T-cell (primary cell): ENCODE measurements at regions not wholly inside any gene's neighbourhood (a gene's known extent, or its start where the extent isn't known, plus 50 kb on each side); places are given as distances from the start of the nearest gene placed in this dataset.
"Not testable (repeated sequence)": the region's sequence is repeated elsewhere in the genome, so short reads cannot be mapped to it uniquely, and the experiment has no call there.

ENCODE experiments used
- ATAC-seq, 4 experiments: fragments of 200-7000 bp in 3 of 4; fragments of 150-1000 bp in 1 of 4; cut with Tn5 transposase; replicated peaks in 1 of 4; 1 replicate in 3 of 4; 2 replicates in 1 of 4; pipeline ENCODE4 v1.10.0; 2021; ENCODE audit warnings: moderate library complexity in 3 of 4, mild to moderate bottlenecking in 2 of 4, moderate number of reproducible peaks in 1 of 4
- CTCF ChIA-PET, 2 donors: fragments of 300-600 bp; sonication (Branson Sonifier 250); formaldehyde crosslinking; loops; one replicate each; lab custom pipeline; 2022; ENCODE audit warnings: antibody characterized with exemption in 2 of 2; lab: Charles Lee
- POLR2A ChIA-PET, 2 donors: fragments of 300-600 bp; sonication (Branson Sonifier 250); formaldehyde crosslinking; loops; one replicate each; lab custom pipeline; 2022; ENCODE audit warnings: antibody characterized with exemption in 2 of 2; lab: Charles Lee
- DNase-seq, 35 experiments: peaks; one replicate each; pipeline versions ENCODE4 v3.0.0 to v3.0.0-alpha.2; 2013 to 2023
- H3K27ac ChIP-seq: one replicate; pipeline ENCODE4 v1.5.1; 2013; ENCODE audit warnings: low read length
- H3K27me3 ChIP-seq, 2 experiments: replicated peaks in 1 of 2; 1 replicate in 1 of 2; 2 replicates in 1 of 2; pipeline versions ENCODE4 v1.6.1 to v1.7.0; 2013; ENCODE audit warnings: low read length in 1 of 2, mixed read lengths in 1 of 2; ENCODE audit not compliant: control insufficient read depth in 2 of 2, insufficient read depth in 2 of 2; ENCODE audit errors: extremely low read depth in 1 of 2
- H3K36me3 ChIP-seq, 2 donors: 1 replicate in 1 of 2; 2 replicates in 1 of 2; pipeline versions ENCODE4 v1.6.1 to v1.7.0; 2013; ENCODE audit warnings: low read length in 1 of 2; ENCODE audit not compliant: control insufficient read depth in 2 of 2, insufficient read depth in 1 of 2; ENCODE audit errors: extremely low read depth in 1 of 2
- H3K4me1 ChIP-seq, 2 experiments: 1 replicate in 1 of 2; 2 replicates in 1 of 2; pipeline versions ENCODE4 v1.6.1 to v1.7.0; 2013; ENCODE audit warnings: low read length in 2 of 2, mixed read lengths in 1 of 2; ENCODE audit not compliant: insufficient read depth in 2 of 2, control insufficient read depth in 1 of 2; ENCODE audit errors: extremely low read depth in 1 of 2
- H3K4me3 ChIP-seq, 2 donors: 1 replicate in 1 of 2; 2 replicates in 1 of 2; pipeline versions ENCODE4 v1.5.1 to v1.7.0; 2013; ENCODE audit warnings: mild to moderate bottlenecking in 2 of 2, low read length in 1 of 2, moderate library complexity in 1 of 2; ENCODE audit not compliant: control insufficient read depth in 1 of 2; ENCODE audit errors: extremely low read depth in 1 of 2
- H3K9me3 ChIP-seq: 2 replicates; pipeline ENCODE4 v1.7.0; 2013
- H3K27ac Mint-ChIP-seq, 2 donors: one replicate each; pipeline ENCODE4 v1.8.0; 2020 to 2021; ENCODE audit warnings: mild to moderate bottlenecking in 2 of 2, mixed read lengths in 2 of 2
- H3K27me3 Mint-ChIP-seq, 2 donors: one replicate each; pipeline ENCODE4 v1.8.0; 2021 to 2022; ENCODE audit warnings: mixed read lengths in 2 of 2
- H3K36me3 Mint-ChIP-seq: one replicate; pipeline ENCODE4 v1.8.0; 2021; ENCODE audit warnings: mixed read lengths
- H3K4me1 Mint-ChIP-seq, 3 donors: one replicate each; pipeline ENCODE4 v1.8.0; 2020 to 2022; ENCODE audit warnings: mixed read lengths in 3 of 3, mild to moderate bottlenecking in 1 of 3
- H3K4me3 Mint-ChIP-seq, 3 donors: one replicate each; pipeline ENCODE4 v1.8.0; 2020 to 2022; ENCODE audit warnings: mild to moderate bottlenecking in 3 of 3, mixed read lengths in 3 of 3, moderate library complexity in 3 of 3
- H3K9me3 Mint-ChIP-seq, 3 donors: one replicate each; pipeline ENCODE4 v1.8.0; 2020 to 2022; ENCODE audit warnings: mixed read lengths in 3 of 3
- WGBS: methylation state at CpG from one replicate; pipeline ENCODE4 v1.1.5; 2013; ENCODE audit warnings: missing lambda C conversion rate; ENCODE audit not compliant: insufficient coverage; 5-methylcytosine and 5-hydroxymethylcytosine counted together

- ChIA-PET CTCF (no interaction called here), POLR2A (no interaction called here)
- Histone ChIP-seq H3K27ac (no peak overlapping the region), H3K27me3 (no peaks in the 10 kb centered on the region), H3K36me3 (peaks cover 0 to 4% of the 10 kb centered on the region in 2 donors), H3K4me1 (no peaks in the 10 kb centered on the region), H3K4me3 (no peak overlapping the region), H3K9me3 (no peaks in the 10 kb centered on the region)
- WGBS: 89% methylated on average over 13 of the region's 15 CpGs
- ATAC-seq (no peak), DNase-seq (no peak)
- Mint-ChIP-seq H3K4me3 (no peak overlapping the region), H3K27ac (no peak overlapping the region), H3K36me3 (peaks cover 37% of the 10 kb centered on the region), H3K4me1 (no peaks in the 10 kb centered on the region), H3K27me3 (no peaks in the 10 kb centered on the region), H3K9me3 (no peaks in the 10 kb centered on the region)
Observed at GRCh38 chr16:27628241-27628942, 78.4 kb downstream of the KATNIP start.

GRCh38 chr16:27628943-27629462 is 79.1 kb downstream of the KATNIP start:
- POLR2A ChIA-PET, H3K4me1 ChIP-seq, ATAC-seq, H3K27me3 ChIP-seq, H3K9me3 ChIP-seq, H3K9me3 Mint-ChIP-seq, H3K4me3 ChIP-seq, H3K27me3 Mint-ChIP-seq, H3K27ac ChIP-seq, DNase-seq, H3K4me3 Mint-ChIP-seq, H3K36me3 ChIP-seq, H3K27ac Mint-ChIP-seq, H3K4me1 Mint-ChIP-seq: not testable (repeated sequence)
- H3K36me3 Mint-ChIP-seq: peaks cover 36% of the 10 kb centered on the region
- CTCF ChIA-PET: interaction anchor here in 1 of 2 donors (0.7 kb wide), 1 partner anchor 107 kb away, joined by 4 read pairs; no protein-coding TSS in a partner anchor
- WGBS: 100% methylated on average over 2 of the region's 8 CpGs

- H3K4me3 ChIP-seq: no peak overlapping the region
- Mint-ChIP-seq H3K9me3 (no peaks in the 10 kb centered on the region), H3K36me3 (peaks cover 47% of the 10 kb centered on the region), H3K27me3 (no peaks in the 10 kb centered on the region), H3K4me1 (no peaks in the 10 kb centered on the region), H3K27ac (no peak overlapping the region), H3K4me3 (no peak overlapping the region)
- no peaks in the 10 kb centered on the region for H3K4me1 ChIP-seq
- ChIA-PET POLR2A (no interaction called here), CTCF (no interaction called here)
- WGBS: 93% methylated on average over 5 of the region's 10 CpGs
- no peaks in the 10 kb centered on the region for H3K9me3 ChIP-seq
- no peak for ATAC-seq
- H3K36me3 ChIP-seq: peaks cover 0 to 4% of the 10 kb centered on the region in 2 donors
- no peak overlapping the region for H3K27ac ChIP-seq
- H3K27me3 ChIP-seq: no peaks in the 10 kb centered on the region
- no peak for DNase-seq
Observed at GRCh38 chr16:27632216-27632615, 82.3 kb downstream of the KATNIP start.

- POLR2A ChIA-PET: no interaction called here
- Histone ChIP-seq H3K4me1 (no peaks in the 10 kb centered on the region), H3K4me3 (no peak overlapping the region), H3K9me3 (no peaks in the 10 kb centered on the region), H3K27me3 (no peaks in the 10 kb centered on the region), H3K36me3 (peaks cover 0 to 4% of the 10 kb centered on the region in 2 donors), H3K27ac (no peak overlapping the region)
- Mint-ChIP-seq H3K4me1 (no peaks in the 10 kb centered on the region), H3K27me3 (no peaks in the 10 kb centered on the region), H3K36me3 (peaks cover 57% of the 10 kb centered on the region), H3K4me3 (no peak overlapping the region), H3K9me3 (no peaks in the 10 kb centered on the region), H3K27ac (no peak overlapping the region)
- WGBS: no CpG with 5 or more reads among the region's 3 CpGs
- CTCF ChIA-PET: no interaction called here
- ATAC-seq: no peak
- DNase-seq: no peak
Observed at GRCh38 chr16:27633221-27633620, 83.3 kb downstream of the KATNIP start.

- H3K9me3 Mint-ChIP-seq: no peaks in the 10 kb centered on the region
- CTCF ChIA-PET: no interaction called here
- POLR2A ChIA-PET: no interaction called here
- no peak overlapping the region for H3K27ac Mint-ChIP-seq
- no peaks in the 10 kb centered on the region for H3K4me1 Mint-ChIP-seq
- Histone ChIP-seq H3K4me1 (no peaks in the 10 kb centered on the region), H3K4me3 (no peak overlapping the region), H3K27me3 (no peaks in the 10 kb centered on the region), H3K36me3 (peaks cover 0 to 4% of the 10 kb centered on the region in 2 donors), H3K27ac (no peak overlapping the region), H3K9me3 (no peaks in the 10 kb centered on the region)
- no peak for ATAC-seq
- H3K27me3 Mint-ChIP-seq: no peaks in the 10 kb centered on the region
- no peak overlapping the region for H3K4me3 Mint-ChIP-seq
- no peak for DNase-seq
- peaks cover 52% of the 10 kb centered on the region for H3K36me3 Mint-ChIP-seq
Observed at GRCh38 chr16:27633721-27634120, 83.8 kb downstream of the KATNIP start.

- CTCF ChIA-PET: no interaction called here
- DNase-seq (no peak), ATAC-seq (no peak)
- Histone ChIP-seq H3K4me3 (no peak overlapping the region), H3K27ac (no peak overlapping the region), H3K9me3 (no peaks in the 10 kb centered on the region), H3K27me3 (no peaks in the 10 kb centered on the region), H3K36me3 (peaks cover 0 to 4% of the 10 kb centered on the region in 2 donors), H3K4me1 (no peaks in the 10 kb centered on the region)
- Mint-ChIP-seq H3K27me3 (no peaks in the 10 kb centered on the region), H3K27ac (no peak overlapping the region), H3K4me3 (no peak overlapping the region), H3K9me3 (no peaks in the 10 kb centered on the region), H3K4me1 (no peaks in the 10 kb centered on the region), H3K36me3 (peaks cover 43% of the 10 kb centered on the region)
- POLR2A ChIA-PET: no interaction called here
- 96% methylated on average over 3 of the region's 8 CpGs for WGBS
Observed at GRCh38 chr16:27634779-27635178, 84.8 kb downstream of the KATNIP start.
